Right ventricle myocardium superior (tissue), 1 donor: ENCODE measurements at regions not wholly inside any gene's neighbourhood (a gene's known extent, or its start where the extent isn't known, plus 50 kb on each side); places are given as distances from the start of the nearest gene placed in this dataset.
A peak's percentile ranks its signal among the peaks of the same experiment; 100 is the strongest.
"Not testable (repeated sequence)": the region's sequence is repeated elsewhere in the genome, so short reads cannot be mapped to it uniquely, and the experiment has no call there.

ENCODE experiments used
- ATAC-seq: fragments of 200-7000 bp; cut with Tn5 transposase; one replicate; pipeline ENCODE4 v1.9.1; 2020; ENCODE audit warnings: mild to moderate bottlenecking; ENCODE audit not compliant: poor library complexity
- DNase-seq: peaks from one replicate; pipeline ENCODE4 v3.0.0-alpha.2; 2020
- intact Hi-C: fragments of 100-400 bp; cut with DNase I; formaldehyde crosslinking; loops from one replicate; pipeline ENCODE4 v1.11.2; 2022
- donor health status: DM: no; HTN: yes; CAD: no; lungs with severe emphysema.

DNA sequence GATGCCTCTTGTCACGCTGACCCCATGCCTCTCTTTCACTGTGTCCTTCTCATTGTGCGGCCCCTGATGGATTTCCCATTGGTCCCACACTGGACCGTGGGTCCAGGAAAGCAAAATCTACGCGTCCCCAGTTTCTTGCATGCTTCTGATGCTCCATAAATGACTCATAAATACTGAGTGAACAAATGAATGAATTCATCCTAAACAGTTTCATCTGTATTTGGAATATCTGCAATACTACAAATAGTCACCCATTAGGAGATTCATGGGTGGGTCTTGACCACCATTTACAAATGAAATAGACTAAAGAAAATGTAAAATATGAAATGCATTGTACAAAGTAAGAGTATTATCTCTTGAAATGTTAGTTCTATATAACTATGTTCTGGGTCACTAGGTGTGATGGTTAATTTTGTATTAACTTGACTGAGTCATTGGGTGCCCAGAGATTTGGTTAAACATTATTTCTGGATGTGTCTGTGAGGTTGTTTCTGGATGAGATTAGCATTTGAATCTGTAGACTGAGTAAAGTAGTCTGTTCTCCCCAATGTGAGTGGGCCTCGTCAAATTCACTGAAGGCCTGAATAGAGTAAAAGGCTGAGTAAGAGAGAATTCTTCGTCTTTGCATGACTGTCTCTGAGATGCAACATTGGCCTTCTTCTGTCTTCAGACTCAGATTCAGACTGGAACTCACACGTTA, 448.7 kb downstream of the PREX1 start:
- DNase-seq (no peak), ATAC-seq (no peak)
- intact Hi-C loops = no loop called here

- intact Hi-C loops = no loop called here
- ATAC-seq = no peak
- DNase-seq = no peak
Observed at GRCh38 chr20:48377940-48378339, 449.9 kb downstream of the PREX1 start.

DNA sequence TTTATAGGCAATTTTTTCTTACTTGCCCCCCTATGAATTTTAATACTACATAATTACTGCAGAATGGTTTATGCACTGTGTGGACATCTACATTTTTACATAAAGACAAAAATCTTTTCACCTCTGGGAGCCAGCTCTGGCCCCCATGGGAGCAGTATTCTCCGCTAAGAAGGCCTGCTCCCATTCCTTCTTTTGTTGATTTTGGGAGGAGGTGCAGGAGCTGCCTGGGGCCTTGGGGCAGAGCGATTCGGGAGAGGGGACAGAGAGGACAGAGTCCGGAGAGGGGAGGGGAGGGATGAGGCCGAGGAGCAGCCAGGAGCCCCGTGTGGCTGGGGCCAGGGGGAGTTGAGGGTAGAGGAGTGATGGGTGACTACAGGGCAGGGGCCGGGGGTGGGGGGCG, 452.0 kb downstream of the PREX1 start:
- intact Hi-C loops = no loop called here
- DNase-seq = no peak
- ATAC-seq = no peak

DNA sequence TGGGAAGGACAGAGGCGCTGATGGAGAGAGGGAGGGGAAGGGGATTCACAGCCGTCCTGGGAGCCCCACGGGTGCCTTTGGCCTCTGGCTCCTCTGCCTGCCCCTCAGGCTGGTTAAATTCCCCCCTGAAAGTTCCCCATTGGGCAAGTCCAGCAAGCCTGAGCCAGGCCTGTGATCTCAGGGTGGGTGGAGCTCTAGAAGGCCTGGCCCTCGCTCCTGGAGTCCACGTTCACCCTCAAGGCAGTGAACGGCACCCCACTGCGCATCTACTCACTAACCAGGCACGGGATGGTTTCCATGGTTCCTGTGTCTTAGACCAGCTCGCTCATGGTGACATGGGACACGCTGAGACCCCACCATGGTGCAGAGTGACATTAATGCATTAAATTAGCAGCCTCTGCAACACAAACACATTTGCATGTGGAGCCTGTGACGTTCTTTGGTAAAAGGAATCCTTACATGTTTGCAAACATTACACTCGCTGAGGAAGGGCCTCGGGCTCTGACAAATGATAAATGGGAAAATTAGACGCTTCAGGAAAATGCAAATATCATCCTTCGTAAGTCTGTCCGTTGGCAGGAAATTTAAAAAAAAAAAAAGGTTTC, 452.7 kb downstream of the PREX1 start:
- DNase-seq (no peak), ATAC-seq (no peak)
- intact Hi-C loops = no loop called here

DNA sequence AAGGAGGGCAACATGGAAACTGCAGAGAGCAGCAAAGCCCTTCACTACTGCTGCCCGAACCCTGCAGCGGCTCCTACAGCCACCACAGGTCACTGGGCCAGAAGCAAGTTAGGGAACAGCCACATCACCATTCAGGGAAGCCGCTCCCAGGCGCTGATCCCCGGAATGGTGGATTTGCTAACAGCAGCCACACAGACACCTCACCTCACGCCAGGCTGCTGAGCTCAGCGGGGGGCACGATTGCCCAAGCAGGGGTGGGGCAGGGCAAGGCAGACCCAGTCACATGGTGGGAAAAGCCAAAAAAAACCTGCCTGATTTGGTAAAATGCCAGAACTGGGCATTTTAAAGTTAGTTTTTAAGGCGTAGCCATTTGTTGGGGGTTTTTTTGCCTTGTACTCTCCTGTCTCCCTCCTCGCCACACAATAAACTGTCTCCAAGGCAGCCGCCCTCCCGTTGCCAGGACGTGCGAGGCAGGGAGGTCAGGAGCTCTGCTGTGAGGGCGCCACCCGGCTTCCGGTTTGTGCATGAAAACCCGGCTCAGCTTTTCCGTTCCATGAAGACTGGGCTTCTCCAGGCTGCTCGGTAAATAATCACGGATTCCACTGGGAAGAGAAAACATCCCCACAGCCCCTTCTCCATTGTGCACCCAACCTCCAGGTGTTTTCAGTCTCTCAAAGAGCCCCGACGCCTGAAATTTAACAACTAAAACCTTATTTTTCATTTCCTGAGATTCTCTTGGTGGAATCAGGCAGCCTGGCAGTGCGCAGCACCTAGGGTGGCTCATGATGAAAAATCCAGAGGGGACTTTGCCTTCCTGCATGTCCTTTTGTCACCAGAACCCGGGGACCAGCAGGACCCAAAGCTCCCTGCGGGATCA, 453.5 kb downstream of the PREX1 start:
- intact Hi-C loops = not testable (repeated sequence)
- ATAC-seq (peak; percentile 59), DNase-seq (peak; percentile 65)

DNA sequence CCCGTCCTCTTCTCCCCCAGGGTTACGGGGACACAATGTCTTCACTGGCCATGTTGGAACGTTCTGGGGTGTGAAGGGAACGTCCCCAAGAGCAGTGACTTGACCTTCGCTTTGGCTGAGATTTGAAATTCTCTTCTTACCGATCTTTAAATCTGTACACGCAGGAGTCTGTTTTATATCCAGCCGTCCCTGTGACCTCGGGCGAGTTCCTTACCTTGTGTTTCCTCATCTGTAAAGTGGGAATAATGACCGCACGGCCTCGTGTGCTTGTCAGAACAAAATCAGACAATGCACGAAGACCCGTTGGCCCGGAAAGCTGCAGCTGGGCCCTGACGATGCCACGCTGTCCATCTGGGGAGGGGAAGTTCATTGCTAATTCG, 454.3 kb downstream of the PREX1 start:
- DNase-seq = no peak
- intact Hi-C loops = no loop called here
- no peak for ATAC-seq

DNA sequence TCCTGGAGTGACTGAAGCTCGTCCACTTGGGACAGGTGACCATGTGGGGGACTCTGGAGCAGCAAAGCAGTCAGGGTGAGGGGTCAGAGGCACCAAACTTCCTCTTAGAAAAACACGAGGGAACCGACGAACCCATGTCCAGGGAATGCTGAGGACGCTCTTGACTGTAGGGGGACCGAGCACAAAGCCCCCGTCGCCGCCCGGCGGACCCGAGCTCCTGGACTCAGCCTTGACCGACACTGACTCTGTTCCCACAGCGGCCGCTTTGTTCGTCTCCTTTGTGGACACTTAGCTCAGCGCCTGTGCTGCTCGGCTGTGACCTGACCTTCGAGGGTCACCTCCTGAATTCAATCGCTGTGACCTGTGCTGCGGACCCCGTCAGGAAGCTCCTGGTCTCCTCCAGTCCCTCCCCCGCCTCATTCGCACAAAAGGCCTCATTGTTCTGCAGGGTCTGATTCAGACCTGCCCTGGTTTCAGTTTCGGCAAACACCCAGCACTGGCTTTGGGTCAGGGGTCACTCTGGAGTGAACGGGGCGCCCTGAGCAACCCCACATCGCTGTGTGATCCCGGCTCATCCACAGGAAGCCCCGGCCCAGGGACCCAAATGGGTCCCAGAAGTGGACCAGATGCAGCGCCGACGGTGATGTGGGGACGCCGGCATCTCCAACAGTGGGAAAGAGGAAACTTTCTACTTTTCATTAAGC, 454.8 kb downstream of the PREX1 start:
- ATAC-seq, DNase-seq, intact Hi-C loops: not testable (repeated sequence)

GRCh38 chr20:48371211-48371610, 456.6 kb downstream of the PREX1 start:
- intact Hi-C loops = no loop called here
- ATAC-seq (no peak), DNase-seq (no peak)

DNA sequence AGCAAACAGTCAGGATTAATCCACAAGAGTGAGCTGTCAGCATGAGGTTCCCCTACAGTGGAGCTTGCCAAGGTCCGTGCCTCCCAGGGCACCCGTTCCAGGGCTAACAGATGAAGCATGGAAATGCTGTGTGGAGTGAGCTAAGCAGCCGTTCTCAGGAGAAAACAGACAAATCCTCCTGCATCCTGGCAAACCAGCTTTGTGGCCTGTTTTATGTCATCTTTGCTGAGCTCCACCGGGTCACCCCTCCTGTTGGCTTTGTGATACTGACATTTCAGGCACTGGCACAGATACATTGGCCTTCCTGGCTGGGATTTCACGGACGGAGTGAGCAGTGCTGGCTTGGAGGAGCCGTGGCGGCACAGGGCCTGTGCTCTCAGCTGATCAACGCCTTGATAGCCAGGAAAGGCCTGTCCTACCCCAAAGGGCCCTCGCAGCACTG, 459.2 kb downstream of the PREX1 start:
- intact Hi-C loops, DNase-seq: not testable (repeated sequence)
- ATAC-seq = peak; percentile 86

DNA sequence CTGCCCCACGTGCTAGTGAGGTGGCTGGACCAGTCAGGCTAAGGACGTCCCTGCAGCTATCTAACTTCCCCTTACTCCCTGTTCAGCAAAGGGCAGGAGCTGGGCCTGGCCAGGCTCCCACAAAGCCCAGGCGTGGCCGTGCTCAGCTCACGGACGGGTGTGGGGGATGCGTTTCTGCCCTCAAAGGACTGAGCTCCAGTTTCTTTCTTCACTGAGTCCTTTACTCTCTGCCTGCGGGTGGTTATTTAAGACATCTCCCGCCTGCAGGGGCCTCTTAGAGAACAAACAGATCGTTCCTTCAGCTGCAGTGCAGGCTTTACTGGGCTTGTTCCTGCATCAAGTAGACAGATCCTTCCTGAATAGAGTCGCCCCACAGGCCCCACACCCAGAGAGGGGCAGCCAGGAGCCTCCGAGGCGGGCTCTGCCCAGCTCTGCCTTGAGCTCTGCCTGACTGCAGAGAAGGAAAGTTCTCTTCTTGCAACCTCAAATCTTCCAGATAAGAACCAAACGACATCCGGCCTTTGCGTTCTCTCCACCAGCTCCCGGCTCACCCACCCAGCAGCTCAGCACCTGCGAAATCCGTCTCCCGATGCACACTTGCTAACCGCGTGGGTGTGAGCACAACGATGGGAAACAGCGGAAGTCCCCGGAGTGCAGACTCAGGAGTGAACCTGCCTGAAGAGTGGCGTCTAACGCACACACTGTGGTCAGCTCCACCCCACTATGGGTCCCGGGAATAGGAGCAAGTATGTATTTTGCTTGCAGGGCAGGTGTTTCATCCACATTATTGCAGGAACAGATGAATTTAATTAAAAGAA, 460.0 kb downstream of the PREX1 start:
- ATAC-seq = peak; percentile 11
- intact Hi-C loops, DNase-seq: not testable (repeated sequence)

- intact Hi-C loops = no loop called here
- ATAC-seq = no peak
- DNase-seq = no peak
Observed at GRCh38 chr20:48366230-48366629, 461.6 kb downstream of the PREX1 start.

DNA sequence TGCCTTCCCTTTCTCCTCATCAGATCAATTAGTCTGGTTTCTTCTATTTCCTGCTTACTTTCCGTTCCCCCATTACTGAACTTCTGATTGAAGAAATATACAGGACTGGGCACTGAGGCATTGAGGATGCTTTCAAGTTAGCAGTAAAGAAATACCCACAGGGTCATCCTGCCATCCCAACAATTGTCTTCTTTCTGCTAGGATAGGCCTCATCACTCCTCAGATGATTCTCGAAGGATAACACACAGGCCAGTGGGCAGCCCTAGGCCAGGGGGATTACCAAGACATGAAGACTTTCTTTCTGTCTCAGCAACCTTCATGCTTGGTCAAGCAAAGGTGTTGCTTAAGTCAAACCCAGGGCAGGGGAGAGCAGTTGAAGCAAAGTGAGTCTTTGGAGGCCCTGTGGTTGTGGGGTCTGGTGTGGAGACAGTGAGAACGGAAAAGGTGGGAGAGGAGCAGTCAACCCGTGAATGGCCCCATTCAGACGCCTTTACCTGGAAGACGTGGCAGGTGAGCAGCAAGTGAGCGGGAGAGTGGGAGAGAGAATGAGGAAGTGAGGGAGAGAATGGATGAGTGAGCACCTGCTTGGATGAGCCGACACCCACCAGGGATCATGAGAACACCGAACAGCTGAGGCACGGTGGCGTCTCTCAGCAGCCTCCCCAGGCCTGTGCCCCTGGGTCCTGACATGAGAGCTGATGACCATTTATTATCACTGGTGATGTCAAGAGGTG, 462.9 kb downstream of the PREX1 start:
- ATAC-seq (no peak), DNase-seq (no peak)
- intact Hi-C loops = no loop called here

DNA sequence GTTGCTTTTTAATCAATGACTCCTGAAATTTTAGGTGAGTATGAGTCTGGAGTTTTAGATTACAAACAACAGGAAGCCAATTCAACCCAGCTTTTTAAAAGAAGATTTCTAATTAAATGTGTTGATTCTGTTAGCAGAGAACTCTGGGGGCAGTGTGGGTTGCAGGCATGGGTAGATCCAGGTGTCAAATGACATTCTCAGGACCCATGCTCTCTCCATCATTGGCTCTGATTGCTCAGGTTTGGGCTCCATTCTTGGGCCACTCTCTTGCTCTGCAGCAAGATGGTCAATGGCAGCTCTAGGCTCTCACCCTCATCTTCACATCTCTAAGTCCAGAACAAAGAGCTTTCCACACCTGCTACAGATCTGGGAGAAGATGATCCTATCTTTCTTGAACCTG, 463.7 kb downstream of the PREX1 start:
- DNase-seq (no peak), ATAC-seq (no peak)
- intact Hi-C loops = no loop called here

- DNase-seq (no peak), ATAC-seq (no peak)
- intact Hi-C loops = no loop called here
Observed at GRCh38 chr20:48360342-48360975, 467.3 kb downstream of the PREX1 start.

DNA sequence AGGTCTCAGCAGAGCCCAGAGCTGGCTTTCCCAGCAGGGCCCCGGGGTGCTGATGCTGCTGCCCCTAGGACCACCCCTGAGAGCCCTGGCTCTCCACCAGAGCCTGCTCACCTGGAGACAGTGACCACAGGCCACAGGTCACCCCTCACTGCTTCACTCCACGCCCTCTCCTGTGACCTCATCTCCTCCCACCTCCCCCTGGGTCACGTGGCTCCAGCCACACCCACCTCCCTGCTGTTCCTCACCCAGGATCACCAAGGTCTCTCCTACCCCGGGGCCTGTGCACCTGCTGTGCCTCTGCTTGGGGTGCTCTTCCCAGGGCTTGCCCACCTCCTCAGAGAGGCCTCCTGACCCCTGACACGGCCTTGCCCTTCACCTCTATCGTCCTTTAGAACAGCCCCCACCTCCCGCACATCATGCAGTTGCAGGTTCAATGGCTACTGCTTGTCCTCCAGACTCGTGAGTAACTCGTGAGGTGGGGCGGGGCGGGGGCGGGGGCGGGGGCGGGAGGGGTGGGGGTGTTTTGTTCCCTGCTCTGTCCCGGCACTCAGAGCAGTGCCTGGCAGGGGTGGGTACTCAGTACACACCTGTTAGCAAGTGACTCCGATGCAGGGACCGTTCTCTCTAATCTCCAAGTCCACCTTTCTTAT, 468.0 kb downstream of the PREX1 start:
- no peak for ATAC-seq
- intact Hi-C loops = no loop called here
- DNase-seq = no peak

DNA sequence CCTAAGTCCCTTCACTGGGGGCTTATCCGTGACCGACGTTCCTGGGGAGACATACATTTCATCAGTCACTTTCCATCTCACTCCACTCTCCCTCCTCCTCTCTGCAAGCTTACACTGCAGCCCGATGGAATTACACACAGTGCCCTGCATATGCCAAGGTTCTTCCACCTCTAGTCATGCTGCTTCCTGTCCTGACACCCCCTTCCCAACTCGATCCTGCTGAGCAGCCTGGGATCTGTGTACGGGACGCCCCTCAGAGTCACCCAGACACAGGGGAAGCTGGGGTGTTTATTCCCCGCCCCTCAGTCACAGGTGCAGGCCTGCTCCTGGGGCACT, 468.8 kb downstream of the PREX1 start:
- intact Hi-C loops, ATAC-seq, DNase-seq: not testable (repeated sequence)
